HG03342 (cell line): ENCODE measurements at regions not wholly inside any gene's neighbourhood (a gene's known extent, or its start where the extent isn't known, plus 50 kb on each side); places are given as distances from the start of the nearest gene placed in this dataset.
"Not testable (repeated sequence)": the region's sequence is repeated elsewhere in the genome, so short reads cannot be mapped to it uniquely, and the experiment has no call there.

Experiments
- ATAC-seq: cut with Tn5 transposase; IDR thresholded peaks from one replicate; pipeline ENCODE4 v1.9.1; 2021; ENCODE audit warnings: mild to moderate bottlenecking, moderate library complexity; ENCODE audit not compliant: unreplicated experiment

DNA sequence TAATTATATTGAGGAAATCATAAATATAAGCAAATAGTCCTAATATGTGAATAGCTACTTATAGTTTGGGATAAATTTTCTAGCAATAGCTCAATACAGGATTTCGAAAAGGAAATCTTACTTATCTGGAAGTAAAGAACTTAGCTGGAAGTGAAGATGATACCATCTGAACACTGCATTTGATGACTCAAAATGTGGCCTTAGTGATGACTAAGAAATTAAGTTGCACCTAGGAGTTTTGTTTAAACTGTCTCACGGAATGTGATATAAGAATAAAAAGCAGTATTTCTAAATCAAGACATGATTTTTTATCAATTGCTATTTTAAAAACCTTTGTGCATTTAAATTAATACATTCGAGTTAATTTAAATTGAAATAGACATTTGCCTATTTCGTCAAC is 91.2 kb downstream of the EOMES start:
- ATAC-seq = no peak

GRCh38 chr3:27629366-27629765 is 92.8 kb downstream of the EOMES start:
- no peak for ATAC-seq

- ATAC-seq = no peak
Measured at GRCh38 chr3:27628026-27628750, 93.9 kb downstream of the EOMES start.

DNA sequence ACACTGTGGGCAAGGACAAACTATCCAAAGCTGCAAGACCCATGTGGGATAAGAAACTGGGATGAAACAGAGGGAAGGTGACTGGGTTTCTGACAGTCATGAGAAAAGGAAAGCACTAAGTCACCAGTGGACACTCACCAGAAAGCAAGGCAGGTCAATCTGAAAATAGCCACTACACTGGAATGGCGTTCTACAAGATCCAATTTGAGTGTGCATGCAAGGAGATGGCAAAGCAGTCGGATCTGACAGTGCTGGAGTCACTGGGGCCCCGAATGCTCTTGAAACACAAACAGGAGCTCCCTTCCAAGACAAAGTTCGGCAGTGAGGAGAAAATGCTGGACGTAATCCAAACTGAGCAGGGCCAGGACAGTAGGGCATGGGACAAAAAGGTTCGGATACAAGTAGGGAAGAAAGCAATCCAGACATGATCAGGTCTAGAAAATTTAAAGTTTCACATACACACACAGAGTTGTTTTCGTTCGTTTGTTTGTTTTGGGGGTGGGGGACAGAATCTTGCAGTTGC is 95.5 kb downstream of the EOMES start:
- no peak for ATAC-seq

- ATAC-seq = no peak
Measured at GRCh38 chr3:27625864-27626263, 96.3 kb downstream of the EOMES start.

- no peak for ATAC-seq
Measured at GRCh38 chr3:27623085-27623753, 98.9 kb downstream of the EOMES start.

DNA sequence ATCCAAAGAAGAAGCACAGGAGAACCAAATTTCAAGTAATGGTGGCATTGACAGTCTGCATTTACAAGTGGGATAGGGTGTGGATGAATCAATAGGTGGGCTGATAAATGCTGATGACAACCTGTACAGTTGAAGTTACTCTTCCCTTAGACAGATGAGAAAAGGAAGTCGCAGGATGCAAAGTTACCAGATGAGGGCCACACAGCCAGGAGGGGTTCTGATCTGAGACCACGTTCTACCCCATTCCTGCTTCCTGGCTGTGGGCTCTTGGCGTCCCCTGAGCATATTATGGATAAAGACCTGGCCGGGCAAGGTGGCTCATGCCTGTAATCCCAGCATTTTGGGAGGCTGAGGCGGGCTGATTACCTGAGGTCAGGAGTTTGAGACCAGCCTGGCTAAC is 104.6 kb downstream of the EOMES start:
- no peak for ATAC-seq

DNA sequence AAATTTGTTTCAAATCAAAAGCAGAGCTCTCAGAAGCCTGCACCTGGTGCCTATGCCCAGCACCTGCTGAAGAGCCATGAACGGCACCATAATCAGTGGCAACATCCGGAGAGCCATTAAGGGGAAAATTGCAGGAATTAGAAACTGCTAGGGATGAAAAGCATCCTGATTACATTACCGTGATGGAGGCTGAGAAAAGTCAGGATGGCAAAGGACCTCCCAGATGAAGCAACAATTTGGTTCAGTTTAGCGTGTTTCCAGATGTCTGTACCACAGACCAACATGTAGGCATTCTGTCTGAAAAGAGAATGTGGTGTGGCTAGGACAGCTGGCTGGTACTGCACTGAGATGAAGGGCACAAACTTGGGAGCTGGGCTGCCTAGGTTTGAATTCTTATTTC is 106.1 kb downstream of the EOMES start:
- no peak for ATAC-seq

- no peak for ATAC-seq
Measured at GRCh38 chr3:27615555-27615954, 106.6 kb downstream of the EOMES start.

- no peak for ATAC-seq
Measured at GRCh38 chr3:27614592-27614991, 107.5 kb downstream of the EOMES start.

- no peak for ATAC-seq
Measured at GRCh38 chr3:27613846-27614500, 108.2 kb downstream of the EOMES start.

- no peak for ATAC-seq
Measured at GRCh38 chr3:27610800-27611525, 111.2 kb downstream of the EOMES start.

DNA sequence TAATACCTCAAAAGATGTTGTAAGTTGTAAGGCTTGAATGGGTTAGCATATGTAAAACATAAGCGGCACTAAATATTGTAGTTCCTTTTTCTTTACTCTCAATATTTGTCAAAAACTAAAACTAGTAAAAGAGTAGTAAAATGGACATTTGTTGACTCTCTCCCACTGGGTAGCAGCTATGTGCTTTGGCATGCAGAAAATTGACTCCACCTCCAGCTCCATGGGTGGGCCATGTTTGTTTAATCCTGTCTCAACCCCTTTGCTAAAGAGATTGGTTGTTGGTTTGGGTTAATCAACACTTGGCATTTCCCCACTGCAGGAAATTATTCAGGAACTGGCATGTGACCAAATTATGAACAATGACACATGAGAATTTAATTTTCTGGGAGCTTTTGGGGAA is 114.8 kb downstream of the EOMES start:
- no peak for ATAC-seq

GRCh38 chr3:27606537-27606936 is 115.6 kb downstream of the EOMES start:
- no peak for ATAC-seq

- ATAC-seq = not testable (repeated sequence)
Measured at GRCh38 chr3:27601311-27601710, 117.1 kb upstream of the SLC4A7 start.

- not testable (repeated sequence) for ATAC-seq
Measured at GRCh38 chr3:27599741-27600140, 115.6 kb upstream of the SLC4A7 start.

DNA sequence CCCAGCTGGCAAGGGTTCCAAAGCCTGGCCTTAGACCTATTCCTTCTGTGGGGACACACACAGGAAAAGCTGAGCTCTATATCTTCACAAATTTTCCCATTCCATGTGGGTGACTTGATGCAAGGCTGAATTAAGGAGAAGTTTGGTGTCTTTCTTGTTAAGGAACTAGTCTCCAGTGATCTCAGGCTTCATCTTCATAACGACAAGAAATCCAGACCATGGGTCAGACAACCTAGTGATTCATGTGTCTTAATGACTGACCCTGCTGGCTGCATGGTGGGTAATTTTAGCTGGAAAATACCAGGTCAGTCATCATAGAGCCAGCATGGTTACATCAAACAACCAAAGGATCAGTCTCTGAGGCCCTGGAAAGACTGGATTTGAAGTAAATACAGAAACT is 112.7 kb upstream of the SLC4A7 start:
- ATAC-seq = peak; percentile 28

DNA sequence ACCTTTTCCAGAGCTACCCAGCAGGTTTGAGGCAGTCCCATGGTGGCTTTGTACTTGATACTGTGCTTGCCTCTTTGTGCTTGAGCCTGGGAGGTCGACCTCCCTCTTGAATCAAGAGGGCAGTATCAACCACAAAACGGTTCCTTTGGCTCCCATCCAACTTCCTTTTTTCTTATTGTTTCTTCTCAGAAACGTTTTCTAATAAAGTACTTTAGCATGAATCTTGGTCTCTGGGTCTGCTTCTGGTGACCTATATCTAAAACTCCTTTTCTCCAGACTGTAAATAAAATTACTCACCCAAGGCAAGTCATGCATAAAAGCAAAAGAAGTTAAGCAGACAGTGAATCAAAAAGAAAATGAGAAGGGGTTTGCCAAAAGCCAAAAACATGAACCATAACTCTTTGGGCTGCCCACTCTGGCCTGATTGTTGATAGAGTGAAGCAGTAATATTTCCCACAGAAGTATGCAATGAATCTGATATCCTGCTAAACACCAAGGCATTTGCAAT is 112.2 kb upstream of the SLC4A7 start:
- ATAC-seq = peak; percentile 47

DNA sequence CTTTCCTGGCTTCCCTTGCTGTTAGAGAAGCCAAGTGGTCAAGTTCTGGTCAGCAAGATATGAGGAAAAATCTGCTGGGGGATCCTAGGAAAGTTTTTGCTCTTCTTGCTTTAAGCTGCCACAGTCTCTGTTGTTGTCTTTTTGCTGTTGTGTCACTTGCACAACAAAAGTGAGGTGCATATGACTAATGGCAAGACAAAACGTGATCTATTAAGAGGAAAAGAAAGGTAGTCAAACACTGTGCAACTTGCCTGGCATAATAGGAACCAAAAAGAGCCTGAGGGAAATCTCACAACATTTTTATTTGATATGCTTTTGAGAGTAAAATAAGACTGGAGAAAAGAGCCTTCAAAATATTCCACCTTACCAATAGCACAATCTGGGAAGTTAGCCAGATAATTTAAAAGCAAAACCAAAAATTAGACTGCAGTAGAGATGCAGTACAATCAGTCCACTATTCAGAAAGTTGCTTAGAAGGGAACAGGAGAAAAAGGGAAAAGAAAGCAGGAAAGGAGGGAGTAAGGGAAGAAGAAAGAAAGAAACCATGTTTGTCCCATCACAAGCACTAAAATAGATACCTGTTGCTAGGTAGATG is 110.0 kb upstream of the SLC4A7 start:
- no peak for ATAC-seq

DNA sequence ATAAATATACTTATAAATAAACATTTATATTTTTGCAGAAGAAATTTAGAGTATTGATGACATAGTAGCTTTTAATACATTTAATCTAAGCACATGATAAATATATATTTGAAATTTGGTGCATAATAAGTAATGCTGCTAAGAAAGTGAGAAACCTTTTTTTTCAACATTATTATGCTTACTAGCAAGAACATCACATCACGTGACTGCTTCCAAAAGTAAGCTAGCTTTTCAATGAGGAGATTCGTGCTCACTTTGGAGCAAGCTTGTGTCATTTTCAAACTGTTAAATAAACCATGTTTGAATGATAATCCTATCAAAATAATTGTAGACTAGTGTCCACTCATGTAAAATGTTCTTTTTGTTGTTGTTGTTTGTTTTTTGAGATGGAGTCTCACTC is 109.0 kb upstream of the SLC4A7 start:
- no peak for ATAC-seq
